SIG-M5 (cell line): ENCODE measurements at regions not wholly inside any gene's neighbourhood (a gene's known extent, or its start where the extent isn't known, plus 50 kb on each side); places are given as distances from the start of the nearest gene placed in this dataset.

Experiments used
- DNase-seq: peaks from one replicate; lab custom pipeline; 2025; lab: John Stamatoyannopoulos, UW

DNA sequence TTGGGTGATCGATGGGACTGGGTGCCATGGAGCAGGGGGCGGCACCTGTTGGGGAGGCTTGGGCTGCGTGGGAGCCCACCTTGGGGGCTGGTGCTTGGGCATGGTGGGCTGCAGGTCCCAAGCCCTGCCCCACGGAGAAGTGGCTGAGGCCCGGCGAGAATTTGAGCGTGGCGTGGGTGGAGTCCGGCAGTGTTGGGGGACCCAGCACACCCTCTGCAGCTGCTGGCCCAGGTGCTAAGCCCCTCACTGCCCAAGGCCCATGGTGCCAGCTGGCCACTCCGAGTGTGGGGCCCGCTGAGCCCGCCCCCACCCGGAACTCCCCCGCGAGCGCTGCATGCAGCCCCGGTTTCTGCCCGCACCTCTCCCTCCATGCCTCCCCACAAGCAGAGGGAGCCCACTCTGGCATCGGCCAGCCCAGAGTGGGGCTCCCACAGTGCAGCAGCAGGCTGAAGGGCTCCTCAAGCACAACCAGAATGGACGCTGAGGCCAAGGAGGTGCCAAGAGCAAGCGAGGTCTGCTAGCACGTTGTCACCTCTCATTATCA lies 1178.6 kb upstream of the CDH10 start:
- DNase-seq: no peak
